ENCODE measurements at regions not wholly inside any gene's neighbourhood (a gene's known extent, or its start where the extent isn't known, plus 50 kb on each side); places are given as distances from the start of the nearest gene placed in this dataset.
A peak's percentile ranks its signal among the peaks of the same experiment; 100 is the strongest.

- ATAC-seq: no peak
- POLR2A ChIA-PET: no interaction called here
- Histone ChIP-seq H3K9me3 (no peaks in the 10 kb centered on the region), H3K4me3 (no peak overlapping the region), H3K4me2 (no peak overlapping the region), H3K4me1 (peaks cover 16% of the 10 kb centered on the region), H3K27ac (peak overlapping the region in 1 of 2 experiments; percentile 65; a peak in 1 of 6 replicates)
- TF ChIP-seq ZNF302 (CRISPR knock-in tag; IDR thresholded peaks at IDR 0.05) (no peak), SMC3 (IDR thresholded peaks at IDR 0.05) (no peak), KDM5A (IDR thresholded peaks at IDR 0.05) (no peak), EHMT2 (IDR thresholded peaks at IDR 0.05; ENCODE audit: low read depth) (no peak), FOSL2 (IDR thresholded peaks at IDR 0.05) (no peak), FOSL2 (CRISPR knock-in tag; IDR thresholded peaks at IDR 0.05) (no peak), CEBPB (IDR thresholded peaks at IDR 0.05) (no peak), EP300 (IDR thresholded peaks at IDR 0.05) (no peak), HOXA7 (CRISPR knock-in tag; IDR thresholded peaks at IDR 0.05) (no peak), E2F6 (IDR thresholded peaks at IDR 0.05; ENCODE audit: borderline replicate concordance, low read depth) (no peak)
- CTCF ChIA-PET: interaction anchor here (1.5 kb wide), 1 partner anchor 16 kb away, joined by 5 read pairs; no protein-coding TSS in a partner anchor
- FAIRE-seq: no peak
- no peak for DNase-seq (ENCODE audit: low read depth in 1 of 2, low spot score in 1 of 2)
- WGBS (ENCODE audit: missing lambda C conversion rate): 74% methylated on average over 1 of the region's 1 CpG
Observed at GRCh38 chr2:223537115-223537514, 65.0 kb downstream of the SCG2 start.

GRCh38 chr2:223537651-223538601, 64.2 kb downstream of the SCG2 start:
- peak overlapping the region; percentile 65 to 81 for H3K27ac ChIP-seq
- 57% methylated on average over 5 of the region's 5 CpGs for WGBS (ENCODE audit: missing lambda C conversion rate)
- CTCF ChIA-PET: interaction anchor here (1.5 kb wide), 1 partner anchor 15 kb away, joined by 5 read pairs; no protein-coding TSS in a partner anchor

GRCh38 chr2:223538920-223539440, 63.2 kb downstream of the SCG2 start:
- CTCF ChIA-PET: no interaction called here
- ATAC-seq (no peak), DNase-seq (ENCODE audit: low read depth in 1 of 2, low spot score in 1 of 2) (no peak), FAIRE-seq (no peak)
- peaks cover 16% of the 10 kb centered on the region for H3K4me1 ChIP-seq
- H3K27ac ChIP-seq: peak overlapping the region; percentile 65 to 81
- 89% methylated on average over 8 of the region's 8 CpGs for WGBS (ENCODE audit: missing lambda C conversion rate)
- peak overlapping the region; percentile 40; the same call in 2 of the 3 replicates for H3K4me2 ChIP-seq
- TF ChIP-seq PBX3 (IDR thresholded peaks at IDR 0.05): no peak
- no peak for TF ChIP-seq ZSCAN20 (CRISPR knock-in tag; IDR thresholded peaks at IDR 0.05)
- TF ChIP-seq HOXA7 (CRISPR knock-in tag; IDR thresholded peaks at IDR 0.05): no peak
- TF ChIP-seq HOXB5 (CRISPR knock-in tag; IDR thresholded peaks at IDR 0.05): no peak
- no peak for TF ChIP-seq NPAS2 (CRISPR knock-in tag; IDR thresholded peaks at IDR 0.05; ENCODE audit: borderline replicate concordance)
- no peak for TF ChIP-seq RCOR1 (IDR thresholded peaks at IDR 0.05; ENCODE audit: low read depth, low read length)
- no peak for TF ChIP-seq KDM5A (IDR thresholded peaks at IDR 0.05)
- TF ChIP-seq ELK1 (IDR thresholded peaks at IDR 0.05; ENCODE audit: low read depth, low read length): no peak
- POLR2A ChIA-PET: no interaction called here
- no peaks in the 10 kb centered on the region for H3K9me3 ChIP-seq
- H3K4me3 ChIP-seq: no peak overlapping the region

More at GRCh38 chr2:223537651-223538601, 64.2 kb downstream of the SCG2 start:
- no peaks in the 10 kb centered on the region for H3K9me3 ChIP-seq
- peak in 1 of 2 experiments; percentile 21 for DNase-seq (ENCODE audit: low read depth in 1 of 2, low spot score in 1 of 2)
- peaks cover 16% of the 10 kb centered on the region for H3K4me1 ChIP-seq
- peak overlapping the region; percentile 40 for H3K4me2 ChIP-seq
- no peak for FAIRE-seq
- peak in 1 of 2 experiments; percentile 31; a peak in 1 of 6 replicates for ATAC-seq
- TF ChIP-seq HDAC2 (IDR thresholded peaks at IDR 0.05) (no peak), MAFK (IDR thresholded peaks at IDR 0.05; ENCODE audit: partially characterized antibody) (peak; percentile 93), RARB (CRISPR knock-in tag; IDR thresholded peaks at IDR 0.05) (no peak), FOSL2 (IDR thresholded peaks at IDR 0.05) (no peak), FOSL2 (CRISPR knock-in tag; IDR thresholded peaks at IDR 0.05) (peak; percentile 67), ZFP36 (IDR thresholded peaks at IDR 0.05; ENCODE audit: borderline replicate concordance, partially characterized antibody) (no peak), NFE2L2 (conservative IDR thresholded peaks at IDR 0.05; ENCODE audit: low read length) (peak; percentile 90)
- H3K4me3 ChIP-seq: no peak overlapping the region
- POLR2A ChIA-PET: no interaction called here

Data from A549 (cell line).